ENCODE measurements at regions not wholly inside any gene's neighbourhood (a gene's known extent, or its start where the extent isn't known, plus 50 kb on each side); places are given as distances from the start of the nearest gene placed in this dataset.
"Not testable (repeated sequence)": the region's sequence is repeated elsewhere in the genome, so short reads cannot be mapped to it uniquely, and the experiment has no call there.

- CTCF ChIA-PET, result interaction anchor here (0.6 kb wide), 1 partner anchor 1092 kb away, joined by 3 read pairs; no protein-coding TSS in a partner anchor
- H3K27ac Mint-ChIP-seq (ENCODE audit: unreplicated experiment), result peak overlapping the region; percentile 16
- peak; percentile 7 for DNase-seq
- no peaks in the 10 kb centered on the region for H3K9me3 Mint-ChIP-seq (ENCODE audit: low read depth, unreplicated experiment)
- no peak for TF ChIP-seq CTCF (IDR thresholded peaks at IDR 0.05; ENCODE audit: unreplicated experiment)
- intact Hi-C loops (cut with micrococcal nuclease; ENCODE audit: unreplicated experiment), result no loop called here
- BruUV-seq (replicated peaks), result no TSS peak
- no peaks in the 10 kb centered on the region for H3K27me3 Mint-ChIP-seq (ENCODE audit: unreplicated experiment)
- peaks cover 16% of the 10 kb centered on the region for H3K4me1 Mint-ChIP-seq (ENCODE audit: low read depth, unreplicated experiment)
- H3K36me3 Mint-ChIP-seq (ENCODE audit: insufficient read depth, unreplicated experiment), result no peaks in the 10 kb centered on the region
- no peak overlapping the region for H3K4me3 Mint-ChIP-seq (ENCODE audit: low read depth, unreplicated experiment)
Measured at GRCh38 chr1:76687307-76688175, 179.7 kb upstream of the ST6GALNAC5 start.

GRCh38 chr1:76690766-76691165 lies 176.5 kb upstream of the ST6GALNAC5 start:
- CTCF ChIA-PET, result no interaction called here
- no peaks in the 10 kb centered on the region for H3K27me3 Mint-ChIP-seq (ENCODE audit: unreplicated experiment)
- H3K36me3 Mint-ChIP-seq (ENCODE audit: insufficient read depth, unreplicated experiment), result no peaks in the 10 kb centered on the region
- BruUV-seq (replicated peaks), result no TSS peak
- H3K27ac Mint-ChIP-seq (ENCODE audit: unreplicated experiment), result peak overlapping the region; percentile 60
- H3K9me3 Mint-ChIP-seq (ENCODE audit: low read depth, unreplicated experiment), result peaks cover 2% of the 10 kb centered on the region
- H3K4me3 Mint-ChIP-seq (ENCODE audit: low read depth, unreplicated experiment), result no peak overlapping the region
- H3K4me1 Mint-ChIP-seq (ENCODE audit: low read depth, unreplicated experiment), result peaks cover 16% of the 10 kb centered on the region
- TF ChIP-seq CTCF (IDR thresholded peaks at IDR 0.05; ENCODE audit: unreplicated experiment), result no peak
- no peak for DNase-seq
- intact Hi-C loops (cut with micrococcal nuclease; ENCODE audit: unreplicated experiment), result no loop called here

GRCh38 chr1:76695535-76695934 lies 171.7 kb upstream of the ST6GALNAC5 start:
- H3K36me3 Mint-ChIP-seq (ENCODE audit: insufficient read depth, unreplicated experiment), result no peaks in the 10 kb centered on the region
- TF ChIP-seq CTCF (IDR thresholded peaks at IDR 0.05; ENCODE audit: unreplicated experiment), result no peak
- peaks cover 8% of the 10 kb centered on the region for H3K4me1 Mint-ChIP-seq (ENCODE audit: low read depth, unreplicated experiment)
- BruUV-seq (replicated peaks), result no TSS peak
- H3K9me3 Mint-ChIP-seq (ENCODE audit: low read depth, unreplicated experiment), result peaks cover 2% of the 10 kb centered on the region
- H3K27me3 Mint-ChIP-seq (ENCODE audit: unreplicated experiment), result no peaks in the 10 kb centered on the region
- no peak for DNase-seq
- H3K4me3 Mint-ChIP-seq (ENCODE audit: low read depth, unreplicated experiment), result no peak overlapping the region
- no peak overlapping the region for H3K27ac Mint-ChIP-seq (ENCODE audit: unreplicated experiment)
- intact Hi-C loops (cut with micrococcal nuclease; ENCODE audit: unreplicated experiment), result no loop called here
- CTCF ChIA-PET, result no interaction called here

- H3K4me1 Mint-ChIP-seq (ENCODE audit: low read depth, unreplicated experiment), result no peaks in the 10 kb centered on the region
- CTCF ChIA-PET, result no interaction called here
- DNase-seq, result no peak
- no peak overlapping the region for H3K27ac Mint-ChIP-seq (ENCODE audit: unreplicated experiment)
- H3K4me3 Mint-ChIP-seq (ENCODE audit: low read depth, unreplicated experiment), result no peak overlapping the region
- no TSS peak for BruUV-seq (replicated peaks)
- intact Hi-C loops (cut with micrococcal nuclease; ENCODE audit: unreplicated experiment), result no loop called here
- H3K36me3 Mint-ChIP-seq (ENCODE audit: insufficient read depth, unreplicated experiment), result no peaks in the 10 kb centered on the region
- TF ChIP-seq CTCF (IDR thresholded peaks at IDR 0.05; ENCODE audit: unreplicated experiment), result no peak
- H3K27me3 Mint-ChIP-seq (ENCODE audit: unreplicated experiment), result no peaks in the 10 kb centered on the region
- peaks cover 2% of the 10 kb centered on the region for H3K9me3 Mint-ChIP-seq (ENCODE audit: low read depth, unreplicated experiment)
Measured at GRCh38 chr1:76697361-76697760, 169.9 kb upstream of the ST6GALNAC5 start.

GRCh38 chr1:76699646-76700045 lies 167.6 kb upstream of the ST6GALNAC5 start:
- H3K27me3 Mint-ChIP-seq (ENCODE audit: unreplicated experiment); intact Hi-C loops (cut with micrococcal nuclease; ENCODE audit: unreplicated experiment); H3K36me3 Mint-ChIP-seq (ENCODE audit: insufficient read depth, unreplicated experiment); H3K4me3 Mint-ChIP-seq (ENCODE audit: low read depth, unreplicated experiment); CTCF ChIA-PET; H3K4me1 Mint-ChIP-seq (ENCODE audit: low read depth, unreplicated experiment); BruUV-seq (replicated peaks); H3K9me3 Mint-ChIP-seq (ENCODE audit: low read depth, unreplicated experiment); DNase-seq; H3K27ac Mint-ChIP-seq (ENCODE audit: unreplicated experiment): not testable (repeated sequence)

- H3K27me3 Mint-ChIP-seq (ENCODE audit: unreplicated experiment); BruUV-seq (replicated peaks); H3K9me3 Mint-ChIP-seq (ENCODE audit: low read depth, unreplicated experiment); H3K27ac Mint-ChIP-seq (ENCODE audit: unreplicated experiment); H3K4me3 Mint-ChIP-seq (ENCODE audit: low read depth, unreplicated experiment); CTCF ChIA-PET; H3K36me3 Mint-ChIP-seq (ENCODE audit: insufficient read depth, unreplicated experiment); H3K4me1 Mint-ChIP-seq (ENCODE audit: low read depth, unreplicated experiment); DNase-seq; intact Hi-C loops (cut with micrococcal nuclease; ENCODE audit: unreplicated experiment): not testable (repeated sequence)
Measured at GRCh38 chr1:76700200-76700599, 167.1 kb upstream of the ST6GALNAC5 start.

Measured in Calu3 (cell line).